Gastroesophageal sphincter (tissue), 4 donors: ENCODE measurements at regions not wholly inside any gene's neighbourhood (a gene's known extent, or its start where the extent isn't known, plus 50 kb on each side); places are given as distances from the start of the nearest gene placed in this dataset.
A peak's percentile ranks its signal among the peaks of the same experiment; 100 is the strongest.

Experiments used
- ATAC-seq: fragments of 150-250 bp; one replicate; pipeline ENCODE4 v1.9.1; 2016; ENCODE audit warnings: mild to moderate bottlenecking, moderate library complexity
- H3K27ac ChIP-seq, 4 donors: fragments of 200-600 bp; sonication (generic) in 3 of 4; 1 replicate in 3 of 4; 2 replicates in 1 of 4; pipeline ENCODE4 v1.5.1; 2016 to 2019
- H3K27me3 ChIP-seq: fragments of 200-600 bp; sonication (generic); one replicate; pipeline ENCODE4 v1.5.1; 2019
- H3K36me3 ChIP-seq, 2 donors: fragments of 200-600 bp; sonication (generic); one replicate each; pipeline ENCODE4 v1.5.1; 2019; ENCODE audit warnings: control low read depth in 1 of 2
- H3K4me1 ChIP-seq, 3 donors: fragments of 200-600 bp; sonication (generic); 1 replicate in 2 of 3; 2 replicates in 1 of 3; pipeline ENCODE4 v1.5.1; 2016 to 2019; ENCODE audit warnings: control low read depth in 2 of 3
- H3K4me3 ChIP-seq, 2 donors: fragments of 200-600 bp; sonication (generic); one replicate each; pipeline ENCODE4 v1.5.1; 2019; ENCODE audit warnings: mild to moderate bottlenecking in 1 of 2, moderate library complexity in 1 of 2
- H3K9me3 ChIP-seq, 3 donors: fragments of 200-600 bp; sonication (generic); one replicate each; pipeline ENCODE4 v1.5.1; 2017 to 2019; ENCODE audit warnings: control low read depth in 2 of 3
- EP300 ChIP-seq: sonication (generic); formaldehyde crosslinking; IDR thresholded peaks from one replicate; pipeline ENCODE4 v1.6.1; 2017; ENCODE audit warnings: antibody characterized with exemption, mild to moderate bottlenecking
- POLR2A ChIP-seq, 2 donors: fragments of 450-650 bp; IDR thresholded peaks; one replicate each; pipeline ENCODE4 v1.6.1; 2017; ENCODE audit warnings: antibody characterized with exemption in 2 of 2, mild to moderate bottlenecking in 2 of 2, moderate library complexity in 1 of 2
- POLR2AphosphoS5 ChIP-seq: sonication (generic); formaldehyde crosslinking; IDR thresholded peaks from one replicate; pipeline ENCODE4 v1.6.1; 2017; ENCODE audit warnings: antibody characterized with exemption
- WGBS, 2 donors: methylation state at CpG; one replicate each; pipeline ENCODE4 v1.1.5; 2018; ENCODE audit warnings: low coverage in 1 of 2; 5-methylcytosine and 5-hydroxymethylcytosine counted together
- TF ChIP-seq, protein P1 (sequence below), 4 experiments: fragments of 200-600 bp in 2 of 4; fragments of 450-650 bp in 2 of 4; sonication (generic) in 1 of 4; IDR thresholded peaks; one replicate each; pipeline ENCODE4 v1.5.1; 2017 to 2019; ENCODE audit warnings: antibody characterized with exemption in 4 of 4, mild to moderate bottlenecking in 2 of 4, moderate library complexity in 2 of 4

DNA sequence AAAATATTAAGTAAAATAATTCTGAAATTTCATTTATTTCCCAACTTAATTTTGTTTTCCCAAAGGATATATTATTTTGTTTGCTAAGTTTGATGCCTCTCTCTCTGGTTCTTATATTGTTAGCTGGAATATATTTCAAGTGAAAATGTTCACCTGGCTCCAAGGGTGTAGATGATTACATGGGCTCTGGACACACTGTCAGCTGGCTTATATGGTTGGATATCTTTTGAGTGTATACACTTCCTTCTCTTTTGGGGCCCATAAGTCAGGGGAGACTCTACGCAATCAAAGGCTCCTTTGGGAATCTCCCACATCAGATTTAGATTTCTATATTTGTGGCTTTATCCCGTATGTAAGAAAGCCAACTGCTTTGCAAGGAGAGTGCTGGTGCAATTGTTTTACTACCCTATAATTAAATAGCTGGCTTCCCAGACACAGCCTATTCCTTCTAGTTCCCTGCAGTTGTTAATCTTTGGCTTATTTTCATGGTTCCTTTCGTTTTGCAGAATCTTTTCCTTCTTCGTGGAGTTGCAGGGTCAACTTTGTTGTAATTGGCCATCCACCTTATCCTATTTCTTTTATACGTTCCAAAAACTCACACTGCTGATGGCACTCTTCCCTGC is 225.7 kb downstream of the DPH6 start:
- Histone ChIP-seq H3K36me3 (no peaks in the 10 kb centered on the region), H3K27ac (no peak overlapping the region), H3K4me3 (no peak overlapping the region), H3K4me1 (no peaks in the 10 kb centered on the region), H3K27me3 (no peaks in the 10 kb centered on the region), H3K9me3 (no peaks in the 10 kb centered on the region)
- ATAC-seq = no peak
- 62 to 64% methylated on average over 5 of the region's 5 CpGs for WGBS, 2 donors
- TF ChIP-seq, protein P1, sequence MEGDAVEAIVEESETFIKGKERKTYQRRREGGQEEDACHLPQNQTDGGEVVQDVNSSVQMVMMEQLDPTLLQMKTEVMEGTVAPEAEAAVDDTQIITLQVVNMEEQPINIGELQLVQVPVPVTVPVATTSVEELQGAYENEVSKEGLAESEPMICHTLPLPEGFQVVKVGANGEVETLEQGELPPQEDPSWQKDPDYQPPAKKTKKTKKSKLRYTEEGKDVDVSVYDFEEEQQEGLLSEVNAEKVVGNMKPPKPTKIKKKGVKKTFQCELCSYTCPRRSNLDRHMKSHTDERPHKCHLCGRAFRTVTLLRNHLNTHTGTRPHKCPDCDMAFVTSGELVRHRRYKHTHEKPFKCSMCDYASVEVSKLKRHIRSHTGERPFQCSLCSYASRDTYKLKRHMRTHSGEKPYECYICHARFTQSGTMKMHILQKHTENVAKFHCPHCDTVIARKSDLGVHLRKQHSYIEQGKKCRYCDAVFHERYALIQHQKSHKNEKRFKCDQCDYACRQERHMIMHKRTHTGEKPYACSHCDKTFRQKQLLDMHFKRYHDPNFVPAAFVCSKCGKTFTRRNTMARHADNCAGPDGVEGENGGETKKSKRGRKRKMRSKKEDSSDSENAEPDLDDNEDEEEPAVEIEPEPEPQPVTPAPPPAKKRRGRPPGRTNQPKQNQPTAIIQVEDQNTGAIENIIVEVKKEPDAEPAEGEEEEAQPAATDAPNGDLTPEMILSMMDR (IDR thresholded peaks at IDR 0.05) = no peak
- TF ChIP-seq EP300 = no peak
- no peak for TF ChIP-seq POLR2A (IDR thresholded peaks at IDR 0.05)
- TF ChIP-seq POLR2AphosphoS5 = no peak

DNA sequence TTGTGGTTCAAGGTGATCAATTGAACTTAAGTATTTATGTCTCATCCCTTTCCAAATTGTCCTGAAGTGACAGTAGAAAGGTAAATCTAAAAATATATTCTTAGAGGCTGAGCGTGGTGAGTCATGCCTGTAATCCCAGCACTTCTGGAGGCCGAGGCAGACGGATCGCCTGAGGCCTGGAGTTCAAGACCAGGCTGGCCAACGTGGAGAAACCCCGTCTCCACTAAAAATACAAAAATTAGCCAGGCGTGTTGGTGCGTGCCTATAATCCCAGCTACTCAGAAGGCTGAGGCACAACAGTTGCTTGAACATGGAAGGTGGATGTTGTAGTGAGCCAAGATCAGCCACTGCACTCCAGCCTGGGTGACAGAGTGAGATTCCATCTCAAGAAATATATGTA is 226.6 kb downstream of the DPH6 start:
- Histone ChIP-seq H3K9me3 (no peaks in the 10 kb centered on the region), H3K4me1 (no peaks in the 10 kb centered on the region), H3K27ac (no peak overlapping the region), H3K27me3 (no peaks in the 10 kb centered on the region), H3K4me3 (no peak overlapping the region), H3K36me3 (no peaks in the 10 kb centered on the region)
- 82 to 100% methylated on average over 1 to 6 of the region's 8 CpGs for WGBS, 2 donors
- TF ChIP-seq, protein P1 (IDR thresholded peaks at IDR 0.05) = no peak
- TF ChIP-seq EP300 (no peak), POLR2A (IDR thresholded peaks at IDR 0.05) (no peak), POLR2AphosphoS5 (no peak)
- no peak for ATAC-seq

DNA sequence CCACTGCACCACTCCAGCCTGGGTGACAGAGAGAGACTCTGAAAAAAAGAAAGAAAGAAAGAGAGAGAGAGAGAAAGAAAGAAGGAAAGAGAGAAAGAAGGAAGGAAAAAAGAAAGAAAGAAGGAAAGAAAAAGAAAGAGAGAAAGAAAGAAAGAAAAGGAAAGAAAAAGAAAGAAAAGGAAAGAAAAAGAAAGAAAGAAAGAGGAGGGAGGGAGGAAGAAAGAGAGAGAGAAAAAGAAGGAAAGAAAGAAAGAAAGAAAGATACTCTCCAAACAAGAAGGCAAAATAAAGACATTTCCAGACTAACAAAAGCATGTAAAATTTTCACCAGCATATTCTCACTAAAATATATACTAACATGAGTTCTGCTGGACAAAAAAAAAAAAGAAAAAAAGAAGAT is 228.7 kb downstream of the DPH6 start:
- no peaks in the 10 kb centered on the region for H3K9me3 ChIP-seq
- no peak overlapping the region for H3K27ac ChIP-seq
- H3K27me3 ChIP-seq = no peaks in the 10 kb centered on the region
- TF ChIP-seq POLR2A (IDR thresholded peaks at IDR 0.05) (no peak), EP300 (no peak), POLR2AphosphoS5 (no peak)
- TF ChIP-seq, protein P1 (IDR thresholded peaks at IDR 0.05) = no peak
- peaks cover 0 to 7% (median 0%) of the 10 kb centered on the region in 3 donors for H3K4me1 ChIP-seq
- no peaks in the 10 kb centered on the region for H3K36me3 ChIP-seq
- no peak overlapping the region for H3K4me3 ChIP-seq
- no peak for ATAC-seq

DNA sequence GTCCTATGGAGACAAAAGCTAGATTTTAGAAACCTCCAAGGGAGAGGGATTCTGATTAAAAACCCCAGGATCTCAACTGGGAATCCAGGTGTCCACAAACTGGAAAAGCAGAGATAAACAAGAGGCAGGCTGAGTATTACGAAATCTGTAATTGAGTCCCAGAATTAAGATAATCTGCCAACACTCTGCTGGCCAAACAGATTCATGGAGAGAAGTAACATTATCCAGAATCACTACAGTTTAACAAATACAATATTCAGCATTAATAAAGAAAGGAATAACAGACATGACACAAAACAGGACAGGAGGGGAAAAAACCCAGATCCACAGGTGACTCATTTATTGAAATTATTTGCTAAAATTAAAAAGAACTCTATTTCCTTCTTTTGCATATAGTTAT is 227.2 kb upstream of the NANOGP8 start:
- no peaks in the 10 kb centered on the region for H3K27me3 ChIP-seq
- no peak for ATAC-seq
- H3K4me1 ChIP-seq = peaks cover 6 to 31% (median 8%) of the 10 kb centered on the region in 3 donors
- no peaks in the 10 kb centered on the region for H3K9me3 ChIP-seq
- TF ChIP-seq EP300 = no peak
- no peak for TF ChIP-seq POLR2A (IDR thresholded peaks at IDR 0.05)
- peak; percentile 18 for TF ChIP-seq POLR2AphosphoS5
- TF ChIP-seq, protein P1 (IDR thresholded peaks at IDR 0.05) = no peak
- WGBS, 2 donors = 0 to 36% methylated on average over 1 of the region's 1 CpG
- no peak overlapping the region for H3K27ac ChIP-seq
- H3K36me3 ChIP-seq = no peaks in the 10 kb centered on the region
- no peak overlapping the region for H3K4me3 ChIP-seq

DNA sequence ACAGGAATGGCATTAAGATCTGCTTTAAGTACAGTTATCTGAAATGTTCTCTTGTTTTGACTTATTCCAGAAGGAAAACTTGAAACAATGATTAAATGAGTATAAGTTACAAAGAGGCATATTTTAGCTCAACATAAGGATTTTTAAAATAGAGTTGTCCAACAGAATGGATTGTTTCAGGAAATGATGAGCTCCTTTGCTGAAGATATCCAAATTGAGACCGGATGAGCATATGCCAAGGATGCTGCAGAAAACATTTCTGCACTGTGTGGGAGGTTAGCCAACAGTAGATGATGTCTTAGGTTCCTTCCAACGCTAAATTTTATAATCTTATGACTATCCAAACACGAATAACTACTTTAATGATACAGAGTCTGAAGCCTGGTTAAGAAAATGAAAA is 226.5 kb upstream of the NANOGP8 start:
- Histone ChIP-seq H3K27me3 (no peaks in the 10 kb centered on the region), H3K4me3 (no peak overlapping the region), H3K4me1 (peaks cover 6 to 39% (median 13%) of the 10 kb centered on the region in 3 donors), H3K36me3 (no peaks in the 10 kb centered on the region), H3K9me3 (no peaks in the 10 kb centered on the region), H3K27ac (no peak overlapping the region)
- no peak for ATAC-seq
- 33 to 44% methylated on average over 3 of the region's 3 CpGs for WGBS, 2 donors
- TF ChIP-seq, protein P1 (IDR thresholded peaks at IDR 0.05) = no peak
- TF ChIP-seq POLR2A (IDR thresholded peaks at IDR 0.05) (no peak), POLR2AphosphoS5 (no peak), EP300 (no peak)
